Right lobe of liver (tissue), 6 donors: ENCODE measurements at regions not wholly inside any gene's neighbourhood (a gene's known extent, or its start where the extent isn't known, plus 50 kb on each side); places are given as distances from the start of the nearest gene placed in this dataset.

Source experiments
- ATAC-seq, 4 donors: fragments of 200-7000 bp; cut with Tn5 transposase; one replicate each; pipeline ENCODE4 v1.9.1; 2020; ENCODE audit warnings: mild to moderate bottlenecking in 4 of 4, moderate library complexity in 4 of 4
- DNase-seq, 3 donors: peaks; one replicate each; pipeline ENCODE4 v3.0.0-alpha.2; 2020
- H3K27ac ChIP-seq, 3 donors: fragments of 200-600 bp; one replicate each; pipeline ENCODE4 v1.8.0; 2022
- H3K27me3 ChIP-seq, 2 donors: fragments of 200-600 bp; one replicate each; pipeline ENCODE4 v1.8.0; 2022
- H3K36me3 ChIP-seq, 4 donors: fragments of 200-600 bp; sonication (generic) in 1 of 4; one replicate each; pipeline versions ENCODE4 v1.5.1 to v1.8.0; 2017 to 2022; ENCODE audit warnings: control low read depth in 1 of 4
- H3K4me1 ChIP-seq, 4 donors: fragments of 200-600 bp; sonication (generic) in 1 of 4; one replicate each; pipeline versions ENCODE4 v1.5.1 to v1.8.0; 2017 to 2022; ENCODE audit warnings: control low read depth in 1 of 4
- H3K4me3 ChIP-seq, 3 donors: fragments of 200-600 bp; one replicate each; pipeline ENCODE4 v1.8.0; 2022
- H3K9me3 ChIP-seq, 4 donors: fragments of 200-600 bp; sonication (generic) in 1 of 4; one replicate each; pipeline versions ENCODE4 v1.5.1 to v1.8.0; 2017 to 2022; ENCODE audit warnings: control low read depth in 1 of 4
- CTCF ChIP-seq, 4 donors: fragments of 200-600 bp in 3 of 4; fragments of 450-650 bp in 1 of 4; IDR thresholded peaks; one replicate each; pipeline versions ENCODE4 v1.5.1 to v1.8.0; 2016 to 2022; ENCODE audit warnings: antibody characterized with exemption in 4 of 4, mild to moderate bottlenecking in 2 of 4
- POLR2A ChIP-seq: fragments of 450-650 bp; IDR thresholded peaks from one replicate; pipeline ENCODE4 v1.6.1; 2017; ENCODE audit warnings: antibody characterized with exemption, mild to moderate bottlenecking
- WGBS: methylation state at CpG from one replicate; pipeline ENCODE4 v1.1.6; 2018; ENCODE audit warnings: low coverage, low lambda C conversion rate; ENCODE audit not compliant: insufficient coverage; ENCODE audit errors: missing lambda C conversion rate; 5-methylcytosine and 5-hydroxymethylcytosine counted together
- intact Hi-C, 2 donors: fragments of 100-400 bp; cut with DNase I; formaldehyde crosslinking; loops; one replicate each; pipeline versions ENCODE4 v1.11.2 to v1.14.1; 2022
- donor health status: DM: no; HTN: yes; CAD: no.
- donor health status: DM: no; HTN: no; CAD: no.
- donor health status: DM: no; HTN: no; CAD: no.
- donor health status: DM: no; HTN: yes; CAD: no.
- donor health status: DM: no; HTN: yes; CAD: no.

DNA sequence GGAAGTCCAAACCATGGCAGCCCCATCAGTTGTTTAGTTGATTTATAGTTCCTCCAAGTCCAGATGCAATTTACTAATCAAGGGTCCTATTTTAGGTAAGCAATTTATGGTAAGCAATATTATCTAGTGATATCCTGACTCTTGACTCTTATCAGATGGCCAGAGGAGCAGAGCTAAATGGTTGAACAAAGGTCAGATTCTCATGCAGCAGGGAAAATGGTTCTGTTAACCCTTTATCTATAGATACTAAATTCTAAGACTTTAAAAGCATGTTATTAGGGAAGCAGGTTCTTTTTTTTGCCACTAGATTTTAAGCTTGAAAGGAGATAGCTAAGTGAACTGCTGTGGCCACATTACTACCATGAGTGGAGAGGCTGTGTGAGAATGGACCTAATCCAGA, 427.1 kb upstream of the FBXO33 start:
- intact Hi-C loops: no loop called here
- no peaks in the 10 kb centered on the region for H3K4me1 ChIP-seq
- H3K36me3 ChIP-seq: no peaks in the 10 kb centered on the region
- no peak overlapping the region for H3K4me3 ChIP-seq
- H3K27ac ChIP-seq: no peak overlapping the region
- no peaks in the 10 kb centered on the region for H3K9me3 ChIP-seq
- ATAC-seq (no peak), DNase-seq (no peak)
- TF ChIP-seq CTCF (IDR thresholded peaks at IDR 0.05) (no peak), POLR2A (no peak)
- no peaks in the 10 kb centered on the region for H3K27me3 ChIP-seq

DNA sequence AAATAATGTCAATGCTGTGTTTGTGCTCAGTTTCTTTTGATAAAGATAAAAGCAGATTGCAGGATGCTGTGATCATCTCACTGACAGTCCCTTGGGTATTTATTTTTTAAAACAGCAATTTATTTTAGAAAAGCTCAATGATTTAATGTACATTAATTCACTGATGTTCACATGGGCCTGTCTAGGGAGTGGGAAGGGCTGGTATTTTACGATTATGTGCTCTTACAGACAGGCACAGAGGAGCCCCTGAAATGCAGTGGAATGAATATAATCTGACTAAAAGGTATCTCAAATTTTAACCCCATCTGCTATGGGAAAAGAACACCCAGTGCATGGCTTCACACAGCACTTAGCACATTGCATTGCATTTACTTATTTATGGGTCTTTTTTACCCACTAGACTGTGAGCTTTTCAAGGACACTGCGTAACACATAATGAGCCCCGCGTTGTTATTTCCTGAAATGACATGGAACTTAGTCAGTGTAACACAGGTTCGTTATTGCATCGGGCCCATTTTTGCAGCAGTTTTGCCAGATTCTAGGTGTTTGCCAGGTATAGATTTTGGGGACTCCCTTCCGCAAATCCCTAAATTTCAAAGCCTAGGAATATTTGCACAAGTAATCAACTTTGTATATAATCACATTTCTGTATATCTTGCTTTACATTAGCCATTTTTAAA, 425.3 kb upstream of the FBXO33 start:
- H3K36me3 ChIP-seq: no peaks in the 10 kb centered on the region
- no peaks in the 10 kb centered on the region for H3K9me3 ChIP-seq
- ATAC-seq (no peak), DNase-seq (no peak)
- no peak for TF ChIP-seq POLR2A
- no peak for TF ChIP-seq CTCF (IDR thresholded peaks at IDR 0.05)
- H3K4me3 ChIP-seq: no peak overlapping the region
- H3K27ac ChIP-seq: no peak overlapping the region
- no peaks in the 10 kb centered on the region for H3K4me1 ChIP-seq
- intact Hi-C loops: no loop called here
- 83% methylated on average over 7 of the region's 7 CpGs for WGBS
- no peaks in the 10 kb centered on the region for H3K27me3 ChIP-seq

GRCh38 chr14:39853441-39853840, 421.2 kb upstream of the FBXO33 start:
- H3K4me3 ChIP-seq: no peak overlapping the region
- TF ChIP-seq CTCF (IDR thresholded peaks at IDR 0.05): no peak
- no peak for TF ChIP-seq POLR2A
- intact Hi-C loops: no loop called here
- H3K36me3 ChIP-seq: no peaks in the 10 kb centered on the region
- 89% methylated on average over 1 of the region's 1 CpG for WGBS
- no peak overlapping the region for H3K27ac ChIP-seq
- no peak for DNase-seq
- no peaks in the 10 kb centered on the region for H3K4me1 ChIP-seq
- no peaks in the 10 kb centered on the region for H3K27me3 ChIP-seq
- H3K9me3 ChIP-seq: no peaks in the 10 kb centered on the region
- ATAC-seq: no peak

DNA sequence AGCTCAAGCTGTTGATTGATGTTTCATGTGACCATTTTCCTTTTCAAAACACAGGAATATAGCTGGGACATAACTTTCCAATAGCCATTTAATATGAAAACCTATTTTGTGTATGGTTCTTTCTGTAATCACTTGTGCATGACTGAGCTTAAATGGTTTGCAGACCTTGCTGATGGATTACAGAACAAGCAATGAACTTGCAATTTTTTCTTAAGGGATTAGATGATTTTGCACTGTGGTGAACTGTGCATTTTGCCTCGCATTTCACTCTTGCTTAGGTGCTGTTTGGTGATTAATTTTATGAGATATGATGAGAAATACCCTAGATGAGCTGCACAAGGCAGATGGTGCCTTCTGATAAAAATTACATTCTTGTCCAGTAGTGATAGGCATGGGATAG, 419.0 kb upstream of the FBXO33 start:
- intact Hi-C loops: no loop called here
- DNase-seq (no peak), ATAC-seq (no peak)
- no peaks in the 10 kb centered on the region for H3K9me3 ChIP-seq
- no peaks in the 10 kb centered on the region for H3K27me3 ChIP-seq
- TF ChIP-seq CTCF (IDR thresholded peaks at IDR 0.05) (no peak), POLR2A (no peak)
- no peak overlapping the region for H3K4me3 ChIP-seq
- no peaks in the 10 kb centered on the region for H3K36me3 ChIP-seq
- no peaks in the 10 kb centered on the region for H3K4me1 ChIP-seq
- H3K27ac ChIP-seq: no peak overlapping the region
- 40% methylated on average over 1 of the region's 1 CpG for WGBS

DNA sequence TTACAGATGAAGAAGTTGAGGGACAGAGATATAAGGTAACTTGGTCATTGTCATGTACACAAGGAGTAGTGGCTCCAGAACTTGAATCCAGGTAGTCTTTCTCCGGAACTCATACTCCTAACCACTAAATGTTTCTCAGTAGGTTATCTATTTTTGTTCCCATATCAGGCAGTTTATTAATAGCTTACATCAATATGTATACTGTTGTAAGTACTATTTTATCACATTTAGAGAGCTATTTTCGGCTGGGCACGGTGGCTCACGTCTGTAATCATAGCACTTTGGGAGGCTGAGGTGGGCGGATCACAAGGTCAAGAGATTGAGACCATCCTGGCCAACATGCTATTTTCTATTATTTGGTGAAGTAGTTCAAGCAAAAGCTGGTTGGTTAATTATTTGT, 415.6 kb upstream of the FBXO33 start:
- intact Hi-C loops: no loop called here
- TF ChIP-seq CTCF (IDR thresholded peaks at IDR 0.05): no peak
- no peak for TF ChIP-seq POLR2A
- no peaks in the 10 kb centered on the region for H3K4me1 ChIP-seq
- no peak for ATAC-seq
- no peaks in the 10 kb centered on the region for H3K36me3 ChIP-seq
- H3K4me3 ChIP-seq: no peak overlapping the region
- WGBS: 60% methylated on average over 4 of the region's 5 CpGs
- no peaks in the 10 kb centered on the region for H3K27me3 ChIP-seq
- DNase-seq: no peak
- H3K27ac ChIP-seq: no peak overlapping the region
- H3K9me3 ChIP-seq: no peaks in the 10 kb centered on the region
